HepG2 (cell line): ENCODE measurements at regions not wholly inside any gene's neighbourhood (a gene's known extent, or its start where the extent isn't known, plus 50 kb on each side); places are given as distances from the start of the nearest gene placed in this dataset.

Experiments
- DNMT3B ChIP-seq: conservative IDR thresholded peaks from 2 replicates; pipeline ENCODE4 v1.6.1; 2016; ENCODE audit warnings: missing biosample characterization, control low read depth
- GATAD1 ChIP-seq: IDR thresholded peaks from 2 replicates; pipeline ENCODE4 v1.6.1; 2016; ENCODE audit warnings: missing genetic modification reagents, missing compliant biosample characterization
- HOXD1 ChIP-seq: sonication (generic); formaldehyde crosslinking; IDR thresholded peaks from 2 replicates; pipeline ENCODE4 v1.5.0; 2020; ENCODE audit warnings: missing genetic modification reagents
- JUN ChIP-seq: sonication (generic); formaldehyde crosslinking; IDR thresholded peaks from 2 replicates; pipeline ENCODE4 v1.4.0; 2020; ENCODE audit warnings: mild to moderate bottlenecking, missing genetic modification reagents
- RAD21 ChIP-seq: fragments of 450-650 bp; formaldehyde crosslinking; IDR thresholded peaks from 2 replicates; pipeline ENCODE4 v1.5.0; 2020; ENCODE audit warnings: mild to moderate bottlenecking
- RFX3 ChIP-seq: IDR thresholded peaks from 2 replicates; pipeline ENCODE4 v1.6.1; 2016; ENCODE audit warnings: missing biosample characterization, missing genetic modification reagents
- SIX1 ChIP-seq: sonication (generic); formaldehyde crosslinking; IDR thresholded peaks from 2 replicates; pipeline ENCODE4 v1.4.0; 2020; ENCODE audit warnings: missing genetic modification reagents, borderline replicate concordance
- SP1 ChIP-seq, 2 experiments: fragments of 450-650 bp in 1 of 2; sonication (generic) in 1 of 2; formaldehyde crosslinking in 1 of 2; IDR thresholded peaks; 2 replicates each; pipeline versions ENCODE4 v1.4.0 to v1.6.1; 2016 to 2020; ENCODE audit warnings: missing genetic modification reagents in 1 of 2
- SPEN ChIP-seq: sonication (generic); formaldehyde crosslinking; IDR thresholded peaks from 2 replicates; pipeline ENCODE4 v1.5.1; 2020; ENCODE audit warnings: low read depth, mild to moderate bottlenecking, missing genetic modification reagents
- THAP7 ChIP-seq: sonication (generic); formaldehyde crosslinking; IDR thresholded peaks from 2 replicates; pipeline ENCODE4 v1.8.1; 2023; ENCODE audit warnings: mild to moderate bottlenecking, missing genetic modification reagents
- ZNF317 ChIP-seq: sonication (generic); formaldehyde crosslinking; IDR thresholded peaks from 2 replicates; pipeline ENCODE4 v1.5.0; 2020; ENCODE audit warnings: mild to moderate bottlenecking, missing genetic modification reagents
- ZNF350 ChIP-seq: sonication (generic); formaldehyde crosslinking; IDR thresholded peaks from 2 replicates; pipeline ENCODE4 v1.4.0; 2020; ENCODE audit warnings: mild to moderate bottlenecking, low read depth, missing genetic modification reagents, borderline replicate concordance
- ZNF792 ChIP-seq: IDR thresholded peaks from 2 replicates; pipeline ENCODE4 v1.6.1; 2016
- TF ChIP-seq, protein P1 (sequence below): IDR thresholded peaks from 2 replicates; pipeline ENCODE4 v1.6.1; 2016
- TF ChIP-seq, protein P2 (sequence below), 2 experiments: IDR thresholded peaks; 2 replicates each; pipeline ENCODE4 v1.6.1; 2011 to 2012; ENCODE audit warnings: low read length in 2 of 2, borderline replicate concordance in 1 of 2, low read depth in 1 of 2, mild to moderate bottlenecking in 1 of 2, moderate library complexity in 1 of 2
- TF ChIP-seq, protein P3 (sequence below): sonication (generic); formaldehyde crosslinking; IDR thresholded peaks from 2 replicates; pipeline ENCODE4 v1.5.0; 2020; ENCODE audit warnings: missing genetic modification reagents, mild to moderate bottlenecking, borderline replicate concordance
- TF ChIP-seq, protein P4 (sequence below): sonication (generic); formaldehyde crosslinking; IDR thresholded peaks from 2 replicates; pipeline ENCODE4 v1.5.1; 2020; ENCODE audit warnings: missing genetic modification reagents, mild to moderate bottlenecking, borderline replicate concordance
- TF ChIP-seq, protein P5 (sequence below): sonication (generic); formaldehyde crosslinking; IDR thresholded peaks from 2 replicates; pipeline ENCODE4 v1.8.0; 2022; ENCODE audit warnings: missing genetic modification reagents, mild to moderate bottlenecking, borderline replicate concordance
- TF ChIP-seq, protein P6 (sequence below): sonication (generic); formaldehyde crosslinking; conservative IDR thresholded peaks from 2 replicates; pipeline ENCODE4 v1.4.0; 2020; ENCODE audit warnings: missing genetic modification reagents

- no peak for TF ChIP-seq THAP7 (CRISPR knock-in tag)
- TF ChIP-seq SIX1 (CRISPR knock-in tag): no peak
- TF ChIP-seq GATAD1: no peak
- TF ChIP-seq, protein P1, sequence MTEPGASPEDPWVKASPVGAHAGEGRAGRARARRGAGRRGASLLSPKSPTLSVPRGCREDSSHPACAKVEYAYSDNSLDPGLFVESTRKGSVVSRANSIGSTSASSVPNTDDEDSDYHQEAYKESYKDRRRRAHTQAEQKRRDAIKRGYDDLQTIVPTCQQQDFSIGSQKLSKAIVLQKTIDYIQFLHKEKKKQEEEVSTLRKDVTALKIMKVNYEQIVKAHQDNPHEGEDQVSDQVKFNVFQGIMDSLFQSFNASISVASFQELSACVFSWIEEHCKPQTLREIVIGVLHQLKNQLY (CRISPR knock-in tag): 0 out of 2 replicates have a peak, but pooled peaks have one; percentile 23
- no peak for TF ChIP-seq DNMT3B (CRISPR knock-in tag)
- TF ChIP-seq, protein P2, sequence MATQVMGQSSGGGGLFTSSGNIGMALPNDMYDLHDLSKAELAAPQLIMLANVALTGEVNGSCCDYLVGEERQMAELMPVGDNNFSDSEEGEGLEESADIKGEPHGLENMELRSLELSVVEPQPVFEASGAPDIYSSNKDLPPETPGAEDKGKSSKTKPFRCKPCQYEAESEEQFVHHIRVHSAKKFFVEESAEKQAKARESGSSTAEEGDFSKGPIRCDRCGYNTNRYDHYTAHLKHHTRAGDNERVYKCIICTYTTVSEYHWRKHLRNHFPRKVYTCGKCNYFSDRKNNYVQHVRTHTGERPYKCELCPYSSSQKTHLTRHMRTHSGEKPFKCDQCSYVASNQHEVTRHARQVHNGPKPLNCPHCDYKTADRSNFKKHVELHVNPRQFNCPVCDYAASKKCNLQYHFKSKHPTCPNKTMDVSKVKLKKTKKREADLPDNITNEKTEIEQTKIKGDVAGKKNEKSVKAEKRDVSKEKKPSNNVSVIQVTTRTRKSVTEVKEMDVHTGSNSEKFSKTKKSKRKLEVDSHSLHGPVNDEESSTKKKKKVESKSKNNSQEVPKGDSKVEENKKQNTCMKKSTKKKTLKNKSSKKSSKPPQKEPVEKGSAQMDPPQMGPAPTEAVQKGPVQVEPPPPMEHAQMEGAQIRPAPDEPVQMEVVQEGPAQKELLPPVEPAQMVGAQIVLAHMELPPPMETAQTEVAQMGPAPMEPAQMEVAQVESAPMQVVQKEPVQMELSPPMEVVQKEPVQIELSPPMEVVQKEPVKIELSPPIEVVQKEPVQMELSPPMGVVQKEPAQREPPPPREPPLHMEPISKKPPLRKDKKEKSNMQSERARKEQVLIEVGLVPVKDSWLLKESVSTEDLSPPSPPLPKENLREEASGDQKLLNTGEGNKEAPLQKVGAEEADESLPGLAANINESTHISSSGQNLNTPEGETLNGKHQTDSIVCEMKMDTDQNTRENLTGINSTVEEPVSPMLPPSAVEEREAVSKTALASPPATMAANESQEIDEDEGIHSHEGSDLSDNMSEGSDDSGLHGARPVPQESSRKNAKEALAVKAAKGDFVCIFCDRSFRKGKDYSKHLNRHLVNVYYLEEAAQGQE (IDR thresholded peaks at IDR 0.05; ENCODE audit: borderline replicate concordance in 1 of 2, low read depth in 1 of 2, low read length in 2 of 2): no peak; a peak in 1 of 4 replicates
- TF ChIP-seq, protein P3, sequence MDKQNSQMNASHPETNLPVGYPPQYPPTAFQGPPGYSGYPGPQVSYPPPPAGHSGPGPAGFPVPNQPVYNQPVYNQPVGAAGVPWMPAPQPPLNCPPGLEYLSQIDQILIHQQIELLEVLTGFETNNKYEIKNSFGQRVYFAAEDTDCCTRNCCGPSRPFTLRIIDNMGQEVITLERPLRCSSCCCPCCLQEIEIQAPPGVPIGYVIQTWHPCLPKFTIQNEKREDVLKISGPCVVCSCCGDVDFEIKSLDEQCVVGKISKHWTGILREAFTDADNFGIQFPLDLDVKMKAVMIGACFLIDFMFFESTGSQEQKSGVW (CRISPR knock-in tag): no peak
- TF ChIP-seq ZNF350 (CRISPR knock-in tag): no peak; the same call in 1 of the 2 replicates
- peak; percentile 55; the same call in 1 of the 2 replicates for TF ChIP-seq ZNF317 (CRISPR knock-in tag)
- peak; percentile 71; the same call in 1 of the 2 replicates for TF ChIP-seq ZNF792 (CRISPR knock-in tag)
- TF ChIP-seq SPEN (CRISPR knock-in tag): peak; percentile 50; the same call in 1 of the 2 replicates
- TF ChIP-seq SP1 (IDR thresholded peaks at IDR 0.05): no peak
- TF ChIP-seq SP1 (CRISPR knock-in tag; IDR thresholded peaks at IDR 0.05): no peak
- peak; percentile 15; the same call in 1 of the 2 replicates for TF ChIP-seq HOXD1 (CRISPR knock-in tag)
- TF ChIP-seq RAD21 (CRISPR knock-in tag): peak; percentile 50
- TF ChIP-seq, protein P4, sequence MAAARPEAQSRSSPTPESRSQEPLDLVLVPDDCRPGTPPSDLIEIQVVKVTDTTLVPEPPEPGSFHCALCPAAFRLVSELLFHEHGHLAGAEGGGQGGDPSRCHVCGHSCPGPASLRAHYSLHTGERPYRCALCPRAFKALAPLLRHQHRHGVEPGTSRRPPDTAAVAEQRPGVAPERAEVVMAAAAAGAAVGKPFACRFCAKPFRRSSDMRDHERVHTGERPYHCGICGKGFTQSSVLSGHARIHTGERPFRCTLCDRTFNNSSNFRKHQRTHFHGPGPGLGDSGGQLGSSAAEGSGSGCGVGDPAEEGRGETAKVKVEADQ (CRISPR knock-in tag): no peak; the same call in 1 of the 2 replicates
- TF ChIP-seq, protein P5, sequence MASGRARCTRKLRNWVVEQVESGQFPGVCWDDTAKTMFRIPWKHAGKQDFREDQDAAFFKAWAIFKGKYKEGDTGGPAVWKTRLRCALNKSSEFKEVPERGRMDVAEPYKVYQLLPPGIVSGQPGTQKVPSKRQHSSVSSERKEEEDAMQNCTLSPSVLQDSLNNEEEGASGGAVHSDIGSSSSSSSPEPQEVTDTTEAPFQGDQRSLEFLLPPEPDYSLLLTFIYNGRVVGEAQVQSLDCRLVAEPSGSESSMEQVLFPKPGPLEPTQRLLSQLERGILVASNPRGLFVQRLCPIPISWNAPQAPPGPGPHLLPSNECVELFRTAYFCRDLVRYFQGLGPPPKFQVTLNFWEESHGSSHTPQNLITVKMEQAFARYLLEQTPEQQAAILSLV (CRISPR knock-in tag): peak; percentile 71; the same call in 1 of the 2 replicates
- TF ChIP-seq RFX3 (CRISPR knock-in tag): no peak
- TF ChIP-seq, protein P6, sequence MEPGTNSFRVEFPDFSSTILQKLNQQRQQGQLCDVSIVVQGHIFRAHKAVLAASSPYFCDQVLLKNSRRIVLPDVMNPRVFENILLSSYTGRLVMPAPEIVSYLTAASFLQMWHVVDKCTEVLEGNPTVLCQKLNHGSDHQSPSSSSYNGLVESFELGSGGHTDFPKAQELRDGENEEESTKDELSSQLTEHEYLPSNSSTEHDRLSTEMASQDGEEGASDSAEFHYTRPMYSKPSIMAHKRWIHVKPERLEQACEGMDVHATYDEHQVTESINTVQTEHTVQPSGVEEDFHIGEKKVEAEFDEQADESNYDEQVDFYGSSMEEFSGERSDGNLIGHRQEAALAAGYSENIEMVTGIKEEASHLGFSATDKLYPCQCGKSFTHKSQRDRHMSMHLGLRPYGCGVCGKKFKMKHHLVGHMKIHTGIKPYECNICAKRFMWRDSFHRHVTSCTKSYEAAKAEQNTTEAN (CRISPR knock-in tag): peak; percentile 47; the same call in 1 of the 2 replicates
- TF ChIP-seq JUN (CRISPR knock-in tag): no peak
Observed at GRCh38 chr13:50125554-50126262, 110.5 kb downstream of the KCNRG start (continued).
